B cell (primary cell): ENCODE measurements at regions not wholly inside any gene's neighbourhood (a gene's known extent, or its start where the extent isn't known, plus 50 kb on each side); places are given as distances from the start of the nearest gene placed in this dataset.

Experiments
- ATAC-seq: fragments of 200-7000 bp; cut with Tn5 transposase; one replicate; pipeline ENCODE4 v1.10.0; 2021; ENCODE audit warnings: low read depth, mild to moderate bottlenecking, moderate number of reproducible peaks, moderate library complexity
- CTCF ChIA-PET: fragments of 350-600 bp; sonication (Branson Sonifier 250); formaldehyde crosslinking; loops from one replicate; lab custom pipeline; 2021; ENCODE audit warnings: antibody characterized with exemption, inconsistent platforms; lab: Charles Lee
- POLR2A ChIA-PET: fragments of 350-600 bp; sonication (Branson Sonifier 250); formaldehyde crosslinking; loops from one replicate; lab custom pipeline; 2021; ENCODE audit warnings: antibody characterized with exemption; lab: Charles Lee
- DNase-seq: peaks from one replicate; pipeline ENCODE4 v3.0.0; 2013
- H2AFZ ChIP-seq: 2 replicates; pipeline ENCODE4 v1.6.1; 2012; ENCODE audit warnings: mild to moderate bottlenecking, low read depth, low read length; ENCODE audit not compliant: insufficient read depth, poor library complexity, severe bottlenecking
- H3K27ac ChIP-seq, 2 donors: 1 replicate in 1 of 2; 2 replicates in 1 of 2; pipeline ENCODE4 v1.5.1; 2012 to 2013; ENCODE audit warnings: low read length in 2 of 2, mild to moderate bottlenecking in 2 of 2, moderate library complexity in 1 of 2
- H3K27me3 ChIP-seq, 4 experiments: fragments of 200-600 bp in 1 of 4; sonication (generic) in 1 of 4; replicated peaks in 1 of 4; 1 replicate in 2 of 4; 2 replicates in 2 of 4; pipeline versions ENCODE4 v1.6.1 to v1.7.0; 2013 to 2016; ENCODE audit warnings: low read length in 3 of 4, mild to moderate bottlenecking in 2 of 4, mixed read lengths in 1 of 4, moderate library complexity in 1 of 4; ENCODE audit not compliant: insufficient read depth in 4 of 4, control insufficient read depth in 3 of 4; ENCODE audit errors: control extremely low read depth in 1 of 4
- H3K36me3 ChIP-seq, 2 experiments: replicated peaks in 1 of 2; 1 replicate in 1 of 2; 2 replicates in 1 of 2; pipeline versions ENCODE4 v1.6.1 to v1.7.1; 2013; ENCODE audit warnings: low read length in 1 of 2; ENCODE audit not compliant: insufficient read depth in 2 of 2, control insufficient read depth in 1 of 2; ENCODE audit errors: control extremely low read depth in 1 of 2, extremely low read depth in 1 of 2
- H3K4me1 ChIP-seq, 2 donors: fragments of 200-600 bp in 1 of 2; sonication (generic) in 1 of 2; 1 replicate in 1 of 2; 2 replicates in 1 of 2; pipeline versions ENCODE4 v1.5.1 to v1.6.1; 2013 to 2017; ENCODE audit warnings: low read length in 2 of 2; ENCODE audit not compliant: control insufficient read depth in 2 of 2, insufficient read depth in 2 of 2
- H3K4me2 ChIP-seq: replicated peaks from 2 replicates; pipeline ENCODE3; 2012; ENCODE audit warnings: mild to moderate bottlenecking, low read depth, low read length; ENCODE audit not compliant: poor library complexity, severe bottlenecking
- H3K4me3 ChIP-seq, 5 experiments: fragments of 200-600 bp in 1 of 5; sonication (generic) in 1 of 5; 1 replicate in 3 of 5; 2 replicates in 2 of 5; pipeline versions ENCODE4 v1.5.1 to v1.7.0; 2011 to 2016; ENCODE audit warnings: low read length in 4 of 5, mild to moderate bottlenecking in 4 of 5, low read depth in 2 of 5, control low read depth in 1 of 5, moderate library complexity in 1 of 5; ENCODE audit not compliant: insufficient read depth in 1 of 5; ENCODE audit errors: control extremely low read depth in 1 of 5, extremely low read depth in 1 of 5
- H3K79me2 ChIP-seq: fragments of 200-600 bp; sonication (generic); one replicate; pipeline ENCODE4 v1.6.0; 2016; ENCODE audit warnings: low read length; ENCODE audit not compliant: control insufficient read depth, insufficient read depth
- H3K9ac ChIP-seq: fragments of 200-600 bp; sonication (generic); 2 replicates; pipeline ENCODE4 v1.6.1; 2017; ENCODE audit warnings: mild to moderate bottlenecking, low read length, moderate library complexity
- H3K9me3 ChIP-seq, 3 donors: one replicate each; pipeline versions ENCODE4 v1.6.1 to v1.7.1; 2013; ENCODE audit warnings: low read length in 2 of 3; ENCODE audit not compliant: control insufficient read depth in 2 of 3, insufficient read depth in 1 of 3; ENCODE audit errors: control extremely low read depth in 1 of 3
- H4K20me1 ChIP-seq: 2 replicates; pipeline ENCODE4 v1.6.0; 2012; ENCODE audit warnings: mild to moderate bottlenecking, low read length; ENCODE audit not compliant: insufficient read depth, control insufficient read depth, poor library complexity, severe bottlenecking
- H3K27ac Mint-ChIP-seq: one replicate; pipeline ENCODE4 v1.8.0; 2021; ENCODE audit warnings: mixed read lengths
- H3K27me3 Mint-ChIP-seq: one replicate; pipeline ENCODE4 v1.8.0; 2021; ENCODE audit warnings: mixed read lengths
- H3K4me1 Mint-ChIP-seq: one replicate; pipeline ENCODE4 v1.8.0; 2021; ENCODE audit warnings: mixed read lengths
- H3K4me3 Mint-ChIP-seq: one replicate; pipeline ENCODE4 v1.8.0; 2021; ENCODE audit warnings: mixed read lengths
- H3K9me3 Mint-ChIP-seq: one replicate; pipeline ENCODE4 v1.8.0; 2022; ENCODE audit warnings: mixed read lengths; ENCODE audit not compliant: insufficient read depth
- CTCF ChIP-seq: fragments of 200-600 bp; IDR thresholded peaks from one replicate; pipeline ENCODE4 v1.8.0; 2022; ENCODE audit warnings: antibody characterized with exemption, mild to moderate bottlenecking
- EZH2 ChIP-seq: IDR thresholded peaks from 2 replicates; pipeline ENCODE4 v1.6.1; 2012; ENCODE audit warnings: borderline replicate concordance, low read depth, mild to moderate bottlenecking, moderate library complexity, low read length; ENCODE audit not compliant: insufficient read depth, poor library complexity, severe bottlenecking
- WGBS: methylation state at CpG from one replicate; pipeline ENCODE4 v1.1.5; 2013; ENCODE audit warnings: missing lambda C conversion rate; ENCODE audit not compliant: insufficient coverage; 5-methylcytosine and 5-hydroxymethylcytosine counted together
- intact Hi-C: fragments of 100-400 bp; cut with micrococcal nuclease; formaldehyde crosslinking; loops from one replicate; pipeline ENCODE4 v1.10.0; 2022

GRCh38 chr5:128796506-128796905 is 168.8 kb upstream of the SLC27A6 start:
- H3K9ac ChIP-seq = no peak overlapping the region
- intact Hi-C loops = no loop called here
- Mint-ChIP-seq H3K4me1 (no peaks in the 10 kb centered on the region), H3K27me3 (no peaks in the 10 kb centered on the region), H3K27ac (no peak overlapping the region), H3K9me3 (no peaks in the 10 kb centered on the region), H3K4me3 (no peak overlapping the region)
- no peaks in the 10 kb centered on the region for H4K20me1 ChIP-seq
- ATAC-seq = no peak
- TF ChIP-seq EZH2 (no peak), CTCF (no peak)
- H3K4me2 ChIP-seq = no peak overlapping the region
- no peak overlapping the region for H3K27ac ChIP-seq
- no peaks in the 10 kb centered on the region for H3K4me1 ChIP-seq
- no peaks in the 10 kb centered on the region for H3K36me3 ChIP-seq
- no peak overlapping the region for H3K4me3 ChIP-seq
- no peak overlapping the region for H2AFZ ChIP-seq
- no peaks in the 10 kb centered on the region for H3K27me3 ChIP-seq
- no peaks in the 10 kb centered on the region for H3K79me2 ChIP-seq
- POLR2A ChIA-PET = no interaction called here
- CTCF ChIA-PET = no interaction called here
- DNase-seq = no peak
- peaks cover 0 to 7% (median 0%) of the 10 kb centered on the region in 3 donors for H3K9me3 ChIP-seq
- 72% methylated on average over 3 of the region's 4 CpGs for WGBS

DNA sequence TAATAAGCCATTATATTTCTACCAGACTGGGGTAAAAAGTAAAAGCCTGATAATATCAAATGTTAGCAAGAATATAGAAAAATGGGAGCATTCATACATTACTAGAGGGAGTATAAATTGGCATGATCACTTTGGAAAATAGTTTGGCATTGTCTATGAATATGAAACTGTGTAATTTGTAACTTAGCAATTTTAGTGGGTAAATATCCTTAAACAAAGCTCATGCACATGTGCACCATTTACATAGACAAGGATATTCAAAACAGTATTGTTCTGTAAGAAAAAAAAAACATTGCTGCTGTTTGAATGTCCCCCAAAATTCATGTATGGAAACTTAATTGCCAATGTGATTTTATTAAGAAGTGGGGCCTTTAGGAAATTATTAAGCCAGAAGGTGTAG is 166.4 kb upstream of the SLC27A6 start:
- CTCF ChIA-PET = no interaction called here
- no peak for ATAC-seq

More for the DNA sequence above, 166.4 kb upstream of the SLC27A6 start:
- H3K4me2 ChIP-seq = no peak overlapping the region
- Mint-ChIP-seq H3K4me3 (no peak overlapping the region), H3K4me1 (no peaks in the 10 kb centered on the region), H3K27me3 (no peaks in the 10 kb centered on the region), H3K9me3 (no peaks in the 10 kb centered on the region), H3K27ac (no peak overlapping the region)
- no peak overlapping the region for H3K27ac ChIP-seq
- H4K20me1 ChIP-seq = no peaks in the 10 kb centered on the region
- H3K79me2 ChIP-seq = no peaks in the 10 kb centered on the region
- no peak overlapping the region for H3K9ac ChIP-seq
- H3K36me3 ChIP-seq = no peaks in the 10 kb centered on the region
- TF ChIP-seq EZH2 = no peak
- TF ChIP-seq CTCF = no peak
- POLR2A ChIA-PET = no interaction called here
- no peak overlapping the region for H3K4me3 ChIP-seq
- H2AFZ ChIP-seq = no peak overlapping the region
- no peaks in the 10 kb centered on the region for H3K27me3 ChIP-seq
- no peaks in the 10 kb centered on the region for H3K4me1 ChIP-seq
- no peak for DNase-seq
- H3K9me3 ChIP-seq = peaks cover 0 to 7% (median 0%) of the 10 kb centered on the region in 3 donors
- intact Hi-C loops = no loop called here
